ENCODE measurements at regions not wholly inside any gene's neighbourhood (a gene's known extent, or its start where the extent isn't known, plus 50 kb on each side); places are given as distances from the start of the nearest gene placed in this dataset.

GRCh38 chr13:104256701-104257100 lies 1190.5 kb upstream of the SLC10A2 start:
- no peaks in the 10 kb centered on the region for H3K4me1 ChIP-seq (ENCODE audit: insufficient read depth, low read length, poor library complexity, severe bottlenecking)
- intact Hi-C loops (cut with micrococcal nuclease; ENCODE audit: unreplicated experiment): no loop called here
- no peaks in the 10 kb centered on the region for H4K20me1 ChIP-seq (ENCODE audit: insufficient read depth, low read length)
- BruUV-seq (replicated peaks): no TSS peak
- no peaks in the 10 kb centered on the region for H3K9me2 ChIP-seq (ENCODE audit: insufficient read depth, low read length)
- no peaks in the 10 kb centered on the region for H3K79me2 ChIP-seq (ENCODE audit: insufficient read depth, low read depth, low read length)
- POLR2A ChIA-PET: interaction anchor here (0.5 kb wide), 1 partner anchor 303 kb away, joined by 3 read pairs; no protein-coding TSS in a partner anchor
- no peak for DNase-seq (ENCODE audit: low spot score)
- CTCF ChIA-PET (ENCODE audit: unreplicated experiment): no interaction called here
- no peaks in the 10 kb centered on the region for H3K9me3 ChIP-seq (ENCODE audit: low read length)
- H2AFZ ChIP-seq (ENCODE audit: low read length): no peak overlapping the region
- no peak overlapping the region for H3K27ac ChIP-seq (ENCODE audit: low read depth, low read length, poor library complexity, severe bottlenecking)
- no peaks in the 10 kb centered on the region for H3K36me3 ChIP-seq (ENCODE audit: insufficient read depth, low read length)
- H3K4me2 ChIP-seq (ENCODE audit: low read length): no peak overlapping the region
- no peak for TF ChIP-seq EZH2phosphoT487 (IDR thresholded peaks at IDR 0.05; ENCODE audit: borderline replicate concordance, low read depth, low read length)
- no peak overlapping the region for H3K4me3 ChIP-seq (ENCODE audit: low read depth, low read length, poor library complexity, severe bottlenecking)

GRCh38 chr13:104253063-104253680 lies 1187.0 kb upstream of the SLC10A2 start:
- H3K9me3 ChIP-seq (ENCODE audit: low read length): no peaks in the 10 kb centered on the region
- CTCF ChIA-PET (ENCODE audit: unreplicated experiment): no interaction called here
- no peak for TF ChIP-seq CTCF (conservative IDR thresholded peaks at IDR 0.05; ENCODE audit: low read length)
- no peak for TF ChIP-seq EZH2phosphoT487 (IDR thresholded peaks at IDR 0.05; ENCODE audit: borderline replicate concordance, low read depth, low read length)
- H3K36me3 ChIP-seq (ENCODE audit: insufficient read depth, low read length): no peaks in the 10 kb centered on the region
- POLR2A ChIA-PET: no interaction called here
- no peak overlapping the region for H3K27ac ChIP-seq (ENCODE audit: low read depth, low read length, poor library complexity, severe bottlenecking)
- no peak overlapping the region for H3K4me2 ChIP-seq (ENCODE audit: low read length)
- H3K4me1 ChIP-seq (ENCODE audit: insufficient read depth, low read length, poor library complexity, severe bottlenecking): no peaks in the 10 kb centered on the region
- H3K79me2 ChIP-seq (ENCODE audit: insufficient read depth, low read depth, low read length): no peaks in the 10 kb centered on the region
- H4K20me1 ChIP-seq (ENCODE audit: insufficient read depth, low read length): no peaks in the 10 kb centered on the region
- no peak overlapping the region for H2AFZ ChIP-seq (ENCODE audit: low read length)
- no peak for DNase-seq (ENCODE audit: low spot score)
- H3K4me3 ChIP-seq (ENCODE audit: low read depth, low read length, poor library complexity, severe bottlenecking): no peak overlapping the region
- intact Hi-C loops (cut with micrococcal nuclease; ENCODE audit: unreplicated experiment): no loop called here
- no TSS peak for BruUV-seq (replicated peaks)
- H3K9me2 ChIP-seq (ENCODE audit: insufficient read depth, low read length): no peaks in the 10 kb centered on the region

GRCh38 chr13:104251931-104252330 lies 1185.7 kb upstream of the SLC10A2 start:
- TF ChIP-seq EZH2phosphoT487 (IDR thresholded peaks at IDR 0.05; ENCODE audit: borderline replicate concordance, low read depth, low read length) (no peak), CTCF (conservative IDR thresholded peaks at IDR 0.05; ENCODE audit: low read length) (no peak)
- Histone ChIP-seq H3K36me3 (ENCODE audit: insufficient read depth, low read length) (no peaks in the 10 kb centered on the region), H3K27ac (ENCODE audit: low read depth, low read length, poor library complexity, severe bottlenecking) (no peak overlapping the region), H2AFZ (ENCODE audit: low read length) (no peak overlapping the region), H3K4me3 (ENCODE audit: low read depth, low read length, poor library complexity, severe bottlenecking) (no peak overlapping the region), H3K9me3 (ENCODE audit: low read length) (no peaks in the 10 kb centered on the region), H3K4me2 (ENCODE audit: low read length) (no peak overlapping the region), H4K20me1 (ENCODE audit: insufficient read depth, low read length) (no peaks in the 10 kb centered on the region), H3K79me2 (ENCODE audit: insufficient read depth, low read depth, low read length) (no peaks in the 10 kb centered on the region), H3K9me2 (ENCODE audit: insufficient read depth, low read length) (no peaks in the 10 kb centered on the region), H3K4me1 (ENCODE audit: insufficient read depth, low read length, poor library complexity, severe bottlenecking) (no peaks in the 10 kb centered on the region)
- DNase-seq (ENCODE audit: low spot score): no peak
- POLR2A ChIA-PET: interaction anchor here (0.6 to 1.0 kb wide), 2 partner anchors 9 to 24 kb away, joined by 3 to 6 read pairs; no protein-coding TSS in a partner anchor
- CTCF ChIA-PET (ENCODE audit: unreplicated experiment): no interaction called here
- no TSS peak for BruUV-seq (replicated peaks)
- intact Hi-C loops (cut with micrococcal nuclease; ENCODE audit: unreplicated experiment): no loop called here

Data from OCI-LY7 (cell line).